OCI-LY1 (cell line): ENCODE measurements at regions not wholly inside any gene's neighbourhood (a gene's known extent, or its start where the extent isn't known, plus 50 kb on each side); places are given as distances from the start of the nearest gene placed in this dataset.

Experiments
- H2AFZ ChIP-seq: fragments of 200-600 bp; sonication (generic), shearing (Covaris generic); 2 replicates; pipeline ENCODE4 v1.6.0; 2014; ENCODE audit warnings: antibody characterized with exemption, mild to moderate bottlenecking, low read length
- H3F3A ChIP-seq: fragments of 200-600 bp; sonication (generic), shearing (Covaris generic); 2 replicates; pipeline ENCODE4 v1.6.0; 2014; ENCODE audit warnings: mild to moderate bottlenecking, antibody characterized with exemption, low read length, moderate library complexity; ENCODE audit not compliant: insufficient read depth
- H3K27ac ChIP-seq: fragments of 200-600 bp; sonication (generic); 2 replicates; pipeline ENCODE4 v1.5.1; 2014; ENCODE audit warnings: low read length, mixed run types, mild to moderate bottlenecking, low read depth; ENCODE audit not compliant: poor library complexity, severe bottlenecking
- H3K27me3 ChIP-seq: fragments of 200-600 bp; sonication (generic); 2 replicates; pipeline ENCODE4 v1.6.0; 2014; ENCODE audit warnings: antibody characterized with exemption, mild to moderate bottlenecking, low read length, moderate library complexity; ENCODE audit not compliant: insufficient read depth
- H3K36me3 ChIP-seq: fragments of 200-600 bp; sonication (generic); 2 replicates; pipeline ENCODE4 v1.6.1; 2014; ENCODE audit warnings: mild to moderate bottlenecking, antibody characterized with exemption, low read length, moderate library complexity, mixed read lengths; ENCODE audit not compliant: insufficient read depth
- H3K4me1 ChIP-seq: fragments of 200-600 bp; sonication (generic); 2 replicates; pipeline ENCODE4 v1.5.1; 2014; ENCODE audit warnings: mild to moderate bottlenecking, low read length, moderate library complexity; ENCODE audit not compliant: insufficient read depth, severe bottlenecking
- H3K4me2 ChIP-seq: fragments of 200-600 bp; sonication (generic), shearing (Covaris generic); 2 replicates; pipeline ENCODE4 v1.6.1; 2014; ENCODE audit warnings: low read length
- H3K4me3 ChIP-seq: fragments of 200-600 bp; sonication (generic); 2 replicates; pipeline ENCODE4 v1.5.1; 2014; ENCODE audit warnings: low read length, low read depth, mild to moderate bottlenecking, mixed read lengths; ENCODE audit not compliant: poor library complexity, severe bottlenecking
- H3K79me2 ChIP-seq: fragments of 200-600 bp; shearing (Covaris generic); 2 replicates; pipeline ENCODE4 v1.6.1; 2016; ENCODE audit warnings: mixed run types, low read length, mixed read lengths; ENCODE audit not compliant: insufficient read depth
- H3K9ac ChIP-seq: fragments of 200-600 bp; sonication (generic), shearing (Covaris generic); 2 replicates; pipeline ENCODE4 v1.6.1; 2014; ENCODE audit warnings: mild to moderate bottlenecking, low read length, mixed read lengths
- H3K9me2 ChIP-seq: fragments of 200-600 bp; sonication (generic), shearing (Covaris generic); 2 replicates; pipeline ENCODE4 v1.6.1; 2014; ENCODE audit warnings: low read depth, mild to moderate bottlenecking, low read length, mixed read lengths
- H3K9me3 ChIP-seq: fragments of 200-600 bp; shearing (Covaris generic); 2 replicates; pipeline ENCODE4 v1.6.1; 2014; ENCODE audit warnings: low read length, mixed read lengths
- H4K20me1 ChIP-seq: fragments of 200-600 bp; sonication (generic), shearing (Covaris generic); 2 replicates; pipeline ENCODE4 v1.6.0; 2016; ENCODE audit warnings: mild to moderate bottlenecking, low read length; ENCODE audit not compliant: insufficient read depth
- CTCF ChIP-seq: fragments of 200-600 bp; sonication (generic), shearing (Covaris generic); IDR thresholded peaks from 2 replicates; pipeline ENCODE4 v1.5.1; 2017; ENCODE audit warnings: mild to moderate bottlenecking, antibody characterized with exemption, low read length, moderate library complexity, mixed read lengths
- EZH2 ChIP-seq: fragments of 200-600 bp; sonication (generic), shearing (Covaris generic); IDR thresholded peaks from 2 replicates; pipeline ENCODE4 v1.8.0; 2017; ENCODE audit warnings: borderline replicate concordance, mixed run types, mild to moderate bottlenecking, antibody characterized with exemption, low read length, moderate library complexity, mixed read lengths

GRCh38 chr5:116766470-116766947 is 191.9 kb upstream of the SEMA6A start:
- Histone ChIP-seq H3K9me2 (no peaks in the 10 kb centered on the region), H3F3A (no peaks in the 10 kb centered on the region), H3K9ac (no peak overlapping the region), H3K36me3 (no peaks in the 10 kb centered on the region), H3K4me2 (no peak overlapping the region), H3K79me2 (no peaks in the 10 kb centered on the region), H3K4me3 (no peak overlapping the region), H3K4me1 (no peaks in the 10 kb centered on the region), H3K27me3 (no peaks in the 10 kb centered on the region), H3K27ac (no peak overlapping the region), H2AFZ (no peak overlapping the region), H4K20me1 (no peaks in the 10 kb centered on the region), H3K9me3 (no peaks in the 10 kb centered on the region)
- TF ChIP-seq EZH2 (no peak), CTCF (no peak)

GRCh38 chr5:116765441-116765840 is 190.8 kb upstream of the SEMA6A start:
- no peak overlapping the region for H3K9ac ChIP-seq
- H3K27me3 ChIP-seq = no peaks in the 10 kb centered on the region
- no peak overlapping the region for H3K27ac ChIP-seq
- H3K4me1 ChIP-seq = no peaks in the 10 kb centered on the region
- H2AFZ ChIP-seq = no peak overlapping the region
- H3F3A ChIP-seq = no peaks in the 10 kb centered on the region
- H3K36me3 ChIP-seq = no peaks in the 10 kb centered on the region
- TF ChIP-seq EZH2 = no peak
- no peak for TF ChIP-seq CTCF
- no peak overlapping the region for H3K4me3 ChIP-seq
- no peaks in the 10 kb centered on the region for H3K79me2 ChIP-seq
- no peaks in the 10 kb centered on the region for H3K9me2 ChIP-seq
- H3K4me2 ChIP-seq = no peak overlapping the region
- H4K20me1 ChIP-seq = no peaks in the 10 kb centered on the region
- H3K9me3 ChIP-seq = no peaks in the 10 kb centered on the region

- no peaks in the 10 kb centered on the region for H3K4me1 ChIP-seq
- H3F3A ChIP-seq = no peaks in the 10 kb centered on the region
- no peak overlapping the region for H3K27ac ChIP-seq
- no peak overlapping the region for H3K4me3 ChIP-seq
- no peak overlapping the region for H3K4me2 ChIP-seq
- no peaks in the 10 kb centered on the region for H3K36me3 ChIP-seq
- TF ChIP-seq CTCF (no peak), EZH2 (no peak)
- no peaks in the 10 kb centered on the region for H3K9me3 ChIP-seq
- no peaks in the 10 kb centered on the region for H3K9me2 ChIP-seq
- no peaks in the 10 kb centered on the region for H3K27me3 ChIP-seq
- H3K79me2 ChIP-seq = no peaks in the 10 kb centered on the region
- H3K9ac ChIP-seq = no peak overlapping the region
- no peak overlapping the region for H2AFZ ChIP-seq
- no peaks in the 10 kb centered on the region for H4K20me1 ChIP-seq
These were observed 190.3 kb upstream of the SEMA6A start for GRCh38 chr5:116764941-116765340.
